Progenitor cell of endocrine pancreas (in vitro differentiated cells): ENCODE measurements at regions not wholly inside any gene's neighbourhood (a gene's known extent, or its start where the extent isn't known, plus 50 kb on each side); places are given as distances from the start of the nearest gene placed in this dataset.

Experiments used
- DNase-seq: peaks from one replicate; pipeline ENCODE4 v3.0.0; 2021; ENCODE audit warnings: low spot score; ENCODE audit not compliant: unreplicated experiment
- H3K27ac Mint-ChIP-seq: 2 replicates; pipeline ENCODE4 v1.8.0; 2021; ENCODE audit warnings: mild to moderate bottlenecking, moderate library complexity, mixed read lengths
- H3K27me3 Mint-ChIP-seq: 2 replicates; pipeline ENCODE4 v1.8.0; 2021; ENCODE audit warnings: mixed read lengths
- H3K36me3 Mint-ChIP-seq: 2 replicates; pipeline ENCODE4 v1.8.0; 2022; ENCODE audit warnings: mixed read lengths; ENCODE audit not compliant: insufficient read depth
- H3K4me1 Mint-ChIP-seq: 2 replicates; pipeline ENCODE4 v1.8.0; 2021; ENCODE audit warnings: low read depth, mixed read lengths
- H3K4me3 Mint-ChIP-seq: 2 replicates; pipeline ENCODE4 v1.8.0; 2021; ENCODE audit warnings: low read depth, mild to moderate bottlenecking, moderate library complexity, mixed read lengths
- H3K9me3 Mint-ChIP-seq: 2 replicates; pipeline ENCODE4 v1.8.0; 2021; ENCODE audit warnings: low read depth, mixed read lengths
- CTCF ChIP-seq: fragments of 200-600 bp; sonication (generic); IDR thresholded peaks from one replicate; pipeline ENCODE4 v1.5.0; 2021; ENCODE audit warnings: antibody characterized with exemption, mild to moderate bottlenecking; ENCODE audit not compliant: unreplicated experiment

- peaks cover 13% of the 10 kb centered on the region for H3K4me1 Mint-ChIP-seq
- H3K36me3 Mint-ChIP-seq: no peaks in the 10 kb centered on the region
- peaks cover 5% of the 10 kb centered on the region for H3K9me3 Mint-ChIP-seq
- no peak for DNase-seq
- no peaks in the 10 kb centered on the region for H3K27me3 Mint-ChIP-seq
- no peak overlapping the region for H3K4me3 Mint-ChIP-seq
- no peak overlapping the region for H3K27ac Mint-ChIP-seq
- no peak for TF ChIP-seq CTCF
These were observed 194.9 kb upstream of the BTG1 start for GRCh38 chr12:92340441-92341064.

GRCh38 chr12:92340003-92340402 is 194.4 kb upstream of the BTG1 start:
- Mint-ChIP-seq H3K27ac (no peak overlapping the region), H3K4me1 (peaks cover 13% of the 10 kb centered on the region), H3K27me3 (no peaks in the 10 kb centered on the region), H3K9me3 (no peaks in the 10 kb centered on the region), H3K4me3 (no peak overlapping the region), H3K36me3 (no peaks in the 10 kb centered on the region)
- no peak for TF ChIP-seq CTCF
- DNase-seq: no peak

GRCh38 chr12:92339198-92339821 is 193.7 kb upstream of the BTG1 start:
- no peak for DNase-seq
- H3K27ac Mint-ChIP-seq: no peak overlapping the region

GRCh38 chr12:92338671-92339070 is 193.0 kb upstream of the BTG1 start:
- no peak for TF ChIP-seq CTCF
- no peak for DNase-seq

More at GRCh38 chr12:92339198-92339821, 193.7 kb upstream of the BTG1 start:
- H3K4me3 Mint-ChIP-seq: no peak overlapping the region
- H3K27me3 Mint-ChIP-seq: no peaks in the 10 kb centered on the region
- no peak for TF ChIP-seq CTCF
- peaks cover 13% of the 10 kb centered on the region for H3K4me1 Mint-ChIP-seq
- H3K36me3 Mint-ChIP-seq: no peaks in the 10 kb centered on the region
- no peaks in the 10 kb centered on the region for H3K9me3 Mint-ChIP-seq

GRCh38 chr12:92338102-92338501 is 192.5 kb upstream of the BTG1 start:
- Mint-ChIP-seq H3K36me3 (no peaks in the 10 kb centered on the region), H3K9me3 (no peaks in the 10 kb centered on the region), H3K27me3 (no peaks in the 10 kb centered on the region), H3K4me1 (peaks cover 23% of the 10 kb centered on the region), H3K4me3 (no peak overlapping the region), H3K27ac (no peak overlapping the region)
- DNase-seq: no peak
- no peak for TF ChIP-seq CTCF

More at GRCh38 chr12:92338671-92339070, 193.0 kb upstream of the BTG1 start:
- Mint-ChIP-seq H3K4me1 (peaks cover 18% of the 10 kb centered on the region), H3K9me3 (no peaks in the 10 kb centered on the region), H3K4me3 (no peak overlapping the region), H3K27ac (no peak overlapping the region), H3K27me3 (no peaks in the 10 kb centered on the region), H3K36me3 (no peaks in the 10 kb centered on the region)
